ENCODE measurements at regions not wholly inside any gene's neighbourhood (a gene's known extent, or its start where the extent isn't known, plus 50 kb on each side); places are given as distances from the start of the nearest gene placed in this dataset.
"Not testable (repeated sequence)": the region's sequence is repeated elsewhere in the genome, so short reads cannot be mapped to it uniquely, and the experiment has no call there.

DNA sequence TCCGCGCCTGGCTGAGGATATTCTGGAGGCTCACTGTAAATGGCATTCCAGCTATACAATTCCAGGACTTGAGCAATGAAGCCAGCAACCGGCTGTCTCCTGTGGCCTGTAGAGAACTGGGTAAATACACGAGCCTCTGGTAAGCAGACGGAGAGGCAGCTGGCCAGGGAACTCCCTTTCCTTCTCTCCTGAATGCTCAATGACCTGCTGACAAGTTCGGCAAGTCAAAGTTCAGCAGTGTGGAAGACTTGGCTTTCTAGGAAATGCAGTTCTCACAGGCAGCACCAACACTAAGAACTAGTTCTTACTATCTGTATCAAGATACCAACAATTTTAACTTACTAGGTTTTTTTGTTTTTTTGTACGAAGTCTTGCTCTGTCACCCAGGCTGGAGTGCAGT lies 232.1 kb upstream of the NUPR2 start:
- not testable (repeated sequence) for H3K36me3 ChIP-seq (ENCODE audit: control insufficient read depth, insufficient read depth, low read length); H3K27me3 ChIP-seq (ENCODE audit: control insufficient read depth, insufficient read depth, low read length); H3K4me3 ChIP-seq (ENCODE audit: low read depth, low read length); FAIRE-seq; DNase-seq (ENCODE audit: low read depth)

- not testable (repeated sequence) for DNase-seq (ENCODE audit: low read depth); FAIRE-seq; H3K36me3 ChIP-seq (ENCODE audit: control insufficient read depth, insufficient read depth, low read length); H3K4me3 ChIP-seq (ENCODE audit: low read depth, low read length); H3K27me3 ChIP-seq (ENCODE audit: control insufficient read depth, insufficient read depth, low read length)
These were observed 212.1 kb upstream of the NUPR2 start for GRCh38 chr7:56328327-56328726.

DNA sequence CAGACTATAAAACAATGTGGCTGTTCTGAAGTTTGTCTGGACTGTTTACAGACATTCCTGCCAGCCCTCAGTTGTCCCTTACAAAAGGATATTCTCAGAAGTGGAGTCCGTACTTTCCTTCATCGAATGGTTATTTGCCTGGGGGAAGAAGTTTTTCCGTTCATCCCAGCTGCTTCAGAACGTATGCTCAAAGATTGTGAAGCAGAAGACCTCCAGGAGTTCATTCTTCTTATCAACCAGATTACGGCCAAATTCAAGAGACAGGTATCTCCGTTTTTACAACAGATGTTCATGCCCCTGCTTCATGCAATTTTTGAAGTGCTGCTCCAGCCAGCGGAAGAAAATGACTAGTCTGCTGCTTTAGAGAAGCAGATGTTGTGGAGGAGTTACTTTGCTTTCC lies 174.3 kb upstream of the NUPR2 start:
- no peak overlapping the region for H3K4me3 ChIP-seq (ENCODE audit: low read depth, low read length)
- no peaks in the 10 kb centered on the region for H3K27me3 ChIP-seq (ENCODE audit: control insufficient read depth, insufficient read depth, low read length)
- DNase-seq (ENCODE audit: low read depth), result no peak
- H3K36me3 ChIP-seq (ENCODE audit: control insufficient read depth, insufficient read depth, low read length), result no peaks in the 10 kb centered on the region
- FAIRE-seq, result no peak
- no peak for TF ChIP-seq CTCF (IDR thresholded peaks at IDR 0.05; ENCODE audit: insufficient read depth, low read length, severe bottlenecking)

DNA sequence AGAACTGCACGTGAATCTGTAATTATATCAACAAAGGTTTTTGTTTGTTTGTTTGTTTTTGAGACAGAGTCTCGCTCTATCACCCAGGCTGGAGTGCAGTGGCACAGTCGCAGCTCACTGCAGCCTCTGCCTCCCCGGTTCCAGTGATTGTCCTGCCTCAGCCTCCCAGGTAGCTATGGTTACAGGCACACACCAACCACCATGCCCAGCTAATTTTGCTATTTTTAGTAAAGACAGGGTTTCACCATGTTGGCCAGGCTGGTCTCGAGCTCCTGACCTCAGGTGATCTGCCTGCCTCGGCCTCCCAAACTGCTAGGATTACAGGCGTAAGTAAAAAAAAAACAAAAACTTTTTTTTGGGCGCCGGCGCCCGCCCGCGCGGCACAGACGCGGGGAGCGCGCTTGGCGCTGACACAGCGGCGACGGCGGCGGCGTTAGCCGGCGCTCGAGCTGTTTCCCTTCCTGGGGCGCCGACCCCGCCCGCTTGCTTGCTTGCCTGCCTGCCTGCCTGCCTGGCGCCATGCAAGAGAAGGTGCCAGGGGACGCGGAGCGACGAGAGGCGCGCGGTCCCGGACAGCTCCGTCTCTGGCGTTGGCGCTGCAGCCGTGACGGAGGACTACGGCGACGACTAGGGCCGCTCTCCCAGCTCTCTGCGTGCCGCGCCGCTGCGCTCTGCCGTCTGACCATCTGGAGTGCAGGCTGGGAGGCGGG lies 171.4 kb upstream of the NUPR2 start:
- Histone ChIP-seq H3K27me3 (ENCODE audit: control insufficient read depth, insufficient read depth, low read length) (no peaks in the 10 kb centered on the region), H3K4me3 (ENCODE audit: low read depth, low read length) (peak overlapping the region; percentile 23), H3K36me3 (ENCODE audit: control insufficient read depth, insufficient read depth, low read length) (no peaks in the 10 kb centered on the region)
- no peak for FAIRE-seq
- DNase-seq (ENCODE audit: low read depth), result peak; percentile 5
- no peak for TF ChIP-seq CTCF (IDR thresholded peaks at IDR 0.05; ENCODE audit: insufficient read depth, low read length, severe bottlenecking)

GRCh38 chr7:56256108-56256507 lies 139.9 kb upstream of the NUPR2 start:
- H3K4me3 ChIP-seq (ENCODE audit: low read depth, low read length), result no peak overlapping the region
- no peaks in the 10 kb centered on the region for H3K27me3 ChIP-seq (ENCODE audit: control insufficient read depth, insufficient read depth, low read length)
- H3K36me3 ChIP-seq (ENCODE audit: control insufficient read depth, insufficient read depth, low read length), result no peaks in the 10 kb centered on the region
- FAIRE-seq (no peak), DNase-seq (ENCODE audit: low read depth) (no peak)
- TF ChIP-seq CTCF (IDR thresholded peaks at IDR 0.05; ENCODE audit: insufficient read depth, low read length, severe bottlenecking), result no peak

DNA sequence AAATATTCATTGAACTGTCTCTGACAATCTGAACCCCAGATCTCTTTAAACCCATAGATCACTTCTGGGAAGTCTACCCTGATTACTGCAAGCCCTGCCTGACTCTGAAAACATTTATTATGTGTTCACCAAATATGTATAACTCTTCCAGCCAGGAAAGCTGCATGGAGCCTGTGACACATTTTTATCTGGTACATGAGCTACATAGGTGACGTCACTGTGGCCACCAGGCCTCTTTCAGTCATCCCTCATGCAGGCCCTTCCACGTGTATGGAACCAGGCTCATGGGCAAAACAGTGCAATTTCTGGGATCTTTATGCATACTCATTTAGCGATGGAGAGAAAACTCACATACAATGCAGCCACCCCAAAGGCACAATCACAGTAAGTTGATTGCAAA lies 133.9 kb upstream of the NUPR2 start:
- no peaks in the 10 kb centered on the region for H3K27me3 ChIP-seq (ENCODE audit: control insufficient read depth, insufficient read depth, low read length)
- no peak for FAIRE-seq
- TF ChIP-seq CTCF (IDR thresholded peaks at IDR 0.05; ENCODE audit: insufficient read depth, low read length, severe bottlenecking), result no peak
- no peak overlapping the region for H3K4me3 ChIP-seq (ENCODE audit: low read depth, low read length)
- DNase-seq (ENCODE audit: low read depth), result no peak
- H3K36me3 ChIP-seq (ENCODE audit: control insufficient read depth, insufficient read depth, low read length), result no peaks in the 10 kb centered on the region

GRCh38 chr7:56229631-56230030 lies 113.4 kb upstream of the NUPR2 start:
- TF ChIP-seq CTCF (IDR thresholded peaks at IDR 0.05; ENCODE audit: insufficient read depth, low read length, severe bottlenecking), result no peak
- Histone ChIP-seq H3K27me3 (ENCODE audit: control insufficient read depth, insufficient read depth, low read length) (no peaks in the 10 kb centered on the region), H3K4me3 (ENCODE audit: low read depth, low read length) (no peak overlapping the region), H3K36me3 (ENCODE audit: control insufficient read depth, insufficient read depth, low read length) (no peaks in the 10 kb centered on the region)
- no peak for FAIRE-seq
- no peak for DNase-seq (ENCODE audit: low read depth)
